H9 (cell line): ENCODE measurements at regions not wholly inside any gene's neighbourhood (a gene's known extent, or its start where the extent isn't known, plus 50 kb on each side); places are given as distances from the start of the nearest gene placed in this dataset.

Experiments used
- DNase-seq: peaks from one replicate; pipeline ENCODE4 v3.0.0-alpha.2; 2017
- H2AFZ ChIP-seq: one replicate; pipeline ENCODE4 v1.6.1; 2013; ENCODE audit warnings: mild to moderate bottlenecking, low read length, control low read depth, moderate library complexity
- H2AK5ac ChIP-seq: 2 replicates; pipeline ENCODE4 v1.6.1; 2013; ENCODE audit warnings: low read length, control low read depth, mixed read lengths; ENCODE audit not compliant: insufficient read length
- H2BK120ac ChIP-seq: one replicate; pipeline ENCODE4 v1.6.1; 2013; ENCODE audit warnings: low read depth, mild to moderate bottlenecking, low read length, control low read depth, inconsistent platforms; ENCODE audit not compliant: poor library complexity, severe bottlenecking
- H2BK12ac ChIP-seq: 2 replicates; pipeline ENCODE4 v1.6.1; 2013; ENCODE audit warnings: low read length, control low read depth, mixed read lengths, low read depth; ENCODE audit not compliant: insufficient read length
- H2BK15ac ChIP-seq: 2 replicates; pipeline ENCODE4 v1.6.1; 2013; ENCODE audit warnings: low read depth, low read length, control low read depth
- H2BK20ac ChIP-seq: one replicate; pipeline ENCODE4 v1.6.1; 2013; ENCODE audit warnings: low read depth, mild to moderate bottlenecking, low read length, control low read depth, inconsistent platforms; ENCODE audit not compliant: poor library complexity, severe bottlenecking
- H2BK5ac ChIP-seq: 2 replicates; pipeline ENCODE4 v1.6.1; 2013; ENCODE audit warnings: low read length, control low read depth, mixed read lengths; ENCODE audit not compliant: insufficient read length
- H3K14ac ChIP-seq: 2 replicates; pipeline ENCODE4 v1.6.1; 2013; ENCODE audit warnings: low read length, control low read depth; ENCODE audit not compliant: insufficient read depth
- H3K18ac ChIP-seq: 2 replicates; pipeline ENCODE4 v1.6.1; 2013; ENCODE audit warnings: low read depth, mild to moderate bottlenecking, mixed read lengths, low read length, control low read depth; ENCODE audit not compliant: insufficient read length
- H3K23ac ChIP-seq: 2 replicates; pipeline ENCODE4 v1.6.1; 2013; ENCODE audit warnings: low read length, control low read depth, mixed read lengths, low read depth; ENCODE audit not compliant: insufficient read length
- H3K23me2 ChIP-seq: 2 replicates; pipeline ENCODE4 v1.6.1; 2013; ENCODE audit warnings: low read depth, mild to moderate bottlenecking, mixed read lengths, low read length, control low read depth; ENCODE audit not compliant: insufficient read length, poor library complexity, severe bottlenecking
- H3K27ac ChIP-seq: 2 replicates; pipeline ENCODE4 v1.5.1; 2013; ENCODE audit warnings: low read length, control low read depth, mixed read lengths, low read depth; ENCODE audit not compliant: insufficient read length
- H3K27me3 ChIP-seq: 2 replicates; pipeline ENCODE4 v1.6.1; 2013; ENCODE audit warnings: low read length, control low read depth, inconsistent platforms; ENCODE audit not compliant: insufficient read depth
- H3K4ac ChIP-seq: 2 replicates; pipeline ENCODE4 v1.6.1; 2013; ENCODE audit warnings: low read depth, mild to moderate bottlenecking, control low read depth, inconsistent platforms, low read length, moderate library complexity
- H3K4me1 ChIP-seq: 2 replicates; pipeline ENCODE4 v1.6.1; 2013; ENCODE audit warnings: low read length, control low read depth, inconsistent platforms; ENCODE audit not compliant: insufficient read depth
- H3K4me2 ChIP-seq: 2 replicates; pipeline ENCODE4 v1.6.1; 2013; ENCODE audit warnings: low read length, control low read depth, mixed read lengths; ENCODE audit not compliant: insufficient read length, insufficient read depth
- H3K56ac ChIP-seq: 2 replicates; pipeline ENCODE4 v1.6.1; 2013; ENCODE audit warnings: low read depth, mild to moderate bottlenecking, mixed read lengths, low read length, control low read depth; ENCODE audit not compliant: insufficient read length
- H3K79me1 ChIP-seq: 2 replicates; pipeline ENCODE4 v1.6.1; 2013; ENCODE audit warnings: low read depth, mild to moderate bottlenecking, moderate library complexity, low read length, control low read depth, inconsistent platforms; ENCODE audit not compliant: insufficient read depth, poor library complexity, severe bottlenecking
- H3K79me2 ChIP-seq: 2 replicates; pipeline ENCODE4 v1.6.1; 2013; ENCODE audit warnings: low read length, control low read depth, inconsistent platforms; ENCODE audit not compliant: insufficient read depth
- H3K9ac ChIP-seq: 2 replicates; pipeline ENCODE4 v1.6.1; 2013; ENCODE audit warnings: low read length, control low read depth, mixed read lengths; ENCODE audit not compliant: insufficient read length; ENCODE audit errors: extremely low read depth
- H3K9me3 ChIP-seq: one replicate; pipeline ENCODE4 v1.6.1; 2013; ENCODE audit warnings: low read depth, low read length, inconsistent platforms; ENCODE audit not compliant: control insufficient read depth
- H3T11ph ChIP-seq: one replicate; pipeline ENCODE4 v1.6.1; 2013; ENCODE audit warnings: mild to moderate bottlenecking, low read length, control low read depth, inconsistent platforms
- H4K20me1 ChIP-seq: one replicate; pipeline ENCODE4 v1.6.1; 2013; ENCODE audit not compliant: control insufficient read depth, insufficient read length, insufficient read depth
- H4K5ac ChIP-seq: 2 replicates; pipeline ENCODE4 v1.6.1; 2013; ENCODE audit warnings: low read depth, mild to moderate bottlenecking, mixed read lengths, low read length, control low read depth; ENCODE audit not compliant: insufficient read length
- H4K8ac ChIP-seq: replicated peaks from 2 replicates; pipeline ENCODE4 v1.6.1; 2013; ENCODE audit warnings: low read length, control low read depth, mixed read lengths, low read depth; ENCODE audit not compliant: insufficient read length
- H4K91ac ChIP-seq: 2 replicates; pipeline ENCODE4 v1.6.1; 2013; ENCODE audit warnings: low read depth, mild to moderate bottlenecking, moderate library complexity, mixed read lengths, low read length, control low read depth; ENCODE audit not compliant: insufficient read length
- H3K27ac Mint-ChIP-seq, 3 experiments: 2 replicates in 2 of 3; 3 replicates in 1 of 3; pipeline ENCODE4 v1.8.0; 2020 to 2021; ENCODE audit warnings: mixed read lengths in 3 of 3, mild to moderate bottlenecking in 1 of 3, moderate library complexity in 1 of 3
- H3K27me3 Mint-ChIP-seq: 2 replicates; pipeline ENCODE4 v1.8.0; 2021; ENCODE audit warnings: low read depth, mild to moderate bottlenecking, moderate library complexity, mixed read lengths
- H3K36me3 Mint-ChIP-seq, 3 experiments: 2 replicates in 2 of 3; 3 replicates in 1 of 3; pipeline ENCODE4 v1.8.0; 2020 to 2021; ENCODE audit warnings: low read depth in 3 of 3, mixed read lengths in 3 of 3; ENCODE audit not compliant: insufficient read depth in 1 of 3
- H3K4me1 Mint-ChIP-seq, 2 experiments: 2 replicates each; pipeline ENCODE4 v1.8.0; 2020; ENCODE audit warnings: mixed read lengths in 2 of 2
- H3K4me3 Mint-ChIP-seq, 2 experiments: 2 replicates in 1 of 2; 3 replicates in 1 of 2; pipeline ENCODE4 v1.8.0; 2020 to 2021; ENCODE audit warnings: mild to moderate bottlenecking in 2 of 2, mixed read lengths in 2 of 2, moderate library complexity in 1 of 2
- H3K9me3 Mint-ChIP-seq, 2 experiments: 2 replicates in 1 of 2; 3 replicates in 1 of 2; pipeline ENCODE4 v1.8.0; 2020; ENCODE audit warnings: mild to moderate bottlenecking in 2 of 2, mixed read lengths in 2 of 2, moderate library complexity in 1 of 2
- WGBS: extraction: QIAGEN DNeasy Blood & Tissue Kit; methylation state at CpG from one replicate; pipeline ENCODE4 v1.1.7; 2013; ENCODE audit warnings: missing lambda C conversion rate, low lambda C conversion rate, mixed read lengths; ENCODE audit not compliant: insufficient read length; ENCODE audit errors: extremely low coverage; 5-methylcytosine and 5-hydroxymethylcytosine counted together
- TF ChIP-seq, protein P1 (sequence below): fragments of 200-600 bp; sonication (generic); conservative IDR thresholded peaks from 3 replicates; pipeline ENCODE4 v1.8.0; 2021; ENCODE audit warnings: antibody characterized with exemption, mild to moderate bottlenecking

DNA sequence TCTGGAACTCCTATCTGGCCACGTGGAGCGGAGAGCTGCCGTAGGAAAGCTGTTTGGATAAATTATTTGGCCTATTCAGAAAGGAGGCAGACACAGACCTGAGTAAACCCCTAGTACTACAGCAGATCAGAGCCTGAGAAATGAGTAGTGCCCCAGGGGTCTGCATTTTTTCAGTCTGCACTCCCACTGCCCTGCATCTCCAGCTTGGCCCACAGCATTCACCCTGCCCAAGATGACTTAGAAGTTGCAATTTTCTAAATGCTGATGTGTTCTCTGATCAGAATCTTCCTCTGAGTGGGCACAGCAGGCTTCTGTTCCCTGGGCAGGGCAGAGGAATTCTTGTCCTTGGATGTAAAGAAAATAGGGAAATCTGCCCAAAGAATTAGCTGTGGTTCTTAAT is 55.1 kb upstream of the PIK3CB start:
- no peak overlapping the region for H2AK5ac ChIP-seq
- H3K4ac ChIP-seq = no peak overlapping the region
- no peak overlapping the region for H3K14ac ChIP-seq
- H3K56ac ChIP-seq = no peak overlapping the region
- no peaks in the 10 kb centered on the region for H4K20me1 ChIP-seq
- H4K8ac ChIP-seq = no peak overlapping the region
- no peak overlapping the region for H3K4me2 ChIP-seq
- no peaks in the 10 kb centered on the region for H3K23me2 ChIP-seq
- no peak overlapping the region for H3T11ph ChIP-seq
- Mint-ChIP-seq H3K27me3 (no peaks in the 10 kb centered on the region), H3K9me3 (no peaks in the 10 kb centered on the region), H3K4me1 (peaks cover 4 to 7% of the 10 kb centered on the region in 2 experiments; a peak in 3 of 4 replicates), H3K4me3 (no peak overlapping the region), H3K36me3 (peaks cover 0 to 3% (median 0%) of the 10 kb centered on the region in 3 experiments; a peak in 1 of 7 replicates), H3K27ac (peak overlapping the region in 1 of 3 experiments; percentile 3; a peak in 1 of 7 replicates)
- no peak overlapping the region for H4K5ac ChIP-seq
- no peak overlapping the region for H2BK5ac ChIP-seq
- H2AFZ ChIP-seq = no peak overlapping the region
- H3K9ac ChIP-seq = no peak overlapping the region
- H2BK120ac ChIP-seq = no peak overlapping the region
- no CpG with 5 or more reads among the region's 3 CpGs for WGBS
- H2BK15ac ChIP-seq = no peak overlapping the region
- DNase-seq = no peak
- no peaks in the 10 kb centered on the region for H3K9me3 ChIP-seq
- TF ChIP-seq, protein P1, sequence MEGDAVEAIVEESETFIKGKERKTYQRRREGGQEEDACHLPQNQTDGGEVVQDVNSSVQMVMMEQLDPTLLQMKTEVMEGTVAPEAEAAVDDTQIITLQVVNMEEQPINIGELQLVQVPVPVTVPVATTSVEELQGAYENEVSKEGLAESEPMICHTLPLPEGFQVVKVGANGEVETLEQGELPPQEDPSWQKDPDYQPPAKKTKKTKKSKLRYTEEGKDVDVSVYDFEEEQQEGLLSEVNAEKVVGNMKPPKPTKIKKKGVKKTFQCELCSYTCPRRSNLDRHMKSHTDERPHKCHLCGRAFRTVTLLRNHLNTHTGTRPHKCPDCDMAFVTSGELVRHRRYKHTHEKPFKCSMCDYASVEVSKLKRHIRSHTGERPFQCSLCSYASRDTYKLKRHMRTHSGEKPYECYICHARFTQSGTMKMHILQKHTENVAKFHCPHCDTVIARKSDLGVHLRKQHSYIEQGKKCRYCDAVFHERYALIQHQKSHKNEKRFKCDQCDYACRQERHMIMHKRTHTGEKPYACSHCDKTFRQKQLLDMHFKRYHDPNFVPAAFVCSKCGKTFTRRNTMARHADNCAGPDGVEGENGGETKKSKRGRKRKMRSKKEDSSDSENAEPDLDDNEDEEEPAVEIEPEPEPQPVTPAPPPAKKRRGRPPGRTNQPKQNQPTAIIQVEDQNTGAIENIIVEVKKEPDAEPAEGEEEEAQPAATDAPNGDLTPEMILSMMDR = no peak
- no peaks in the 10 kb centered on the region for H3K79me1 ChIP-seq
- no peak overlapping the region for H3K18ac ChIP-seq
- H3K27ac ChIP-seq = no peak overlapping the region
- no peaks in the 10 kb centered on the region; the same call in 1 of the 2 replicates for H3K4me1 ChIP-seq
- no peaks in the 10 kb centered on the region for H3K79me2 ChIP-seq
- no peak overlapping the region for H2BK12ac ChIP-seq
- H4K91ac ChIP-seq = no peak overlapping the region
- H3K23ac ChIP-seq = no peak overlapping the region
- H2BK20ac ChIP-seq = no peak overlapping the region
- no peaks in the 10 kb centered on the region for H3K27me3 ChIP-seq
